ENCODE measurements at regions not wholly inside any gene's neighbourhood (a gene's known extent, or its start where the extent isn't known, plus 50 kb on each side); places are given as distances from the start of the nearest gene placed in this dataset.

- H3K4me1 ChIP-seq (ENCODE audit: control insufficient read depth in 2 of 2, insufficient read depth in 2 of 2, low read length in 2 of 2): no peaks in the 10 kb centered on the region
Measured at GRCh38 chr12:58086006-58086405, 144.6 kb downstream of the ATP23 start.

GRCh38 chr12:58086930-58087329 is 145.6 kb downstream of the ATP23 start:
- H3K9me3 ChIP-seq (ENCODE audit: control insufficient read depth in 2 of 2, insufficient read depth in 1 of 2, low read length in 1 of 2): no peaks in the 10 kb centered on the region
- WGBS: 95% methylated on average over 6 of the region's 6 CpGs
- no peaks in the 10 kb centered on the region for H3K4me1 ChIP-seq (ENCODE audit: control insufficient read depth in 2 of 2, insufficient read depth in 2 of 2, low read length in 2 of 2)
- no peaks in the 10 kb centered on the region for H3K27me3 ChIP-seq (ENCODE audit: control insufficient read depth in 2 of 2, insufficient read depth in 1 of 2, low read length in 1 of 2)
- no peak overlapping the region for H3K27ac ChIP-seq (ENCODE audit: low read depth in 1 of 2, low read length in 1 of 2)
- H3K36me3 ChIP-seq (ENCODE audit: control insufficient read depth in 2 of 2, insufficient read depth in 2 of 2, low read length in 1 of 2): no peaks in the 10 kb centered on the region
- no peak overlapping the region for H3K4me3 ChIP-seq (ENCODE audit: low read length in 2 of 2)
- DNase-seq (ENCODE audit: low read depth in 6 of 9, low spot score in 9 of 9): no peak

More at GRCh38 chr12:58086006-58086405, 144.6 kb downstream of the ATP23 start:
- Histone ChIP-seq H3K27ac (ENCODE audit: low read depth in 1 of 2, low read length in 1 of 2) (no peak overlapping the region), H3K36me3 (ENCODE audit: control insufficient read depth in 2 of 2, insufficient read depth in 2 of 2, low read length in 1 of 2) (no peaks in the 10 kb centered on the region), H3K9me3 (ENCODE audit: control insufficient read depth in 2 of 2, insufficient read depth in 1 of 2, low read length in 1 of 2) (no peaks in the 10 kb centered on the region), H3K4me3 (ENCODE audit: low read length in 2 of 2) (no peak overlapping the region), H3K27me3 (ENCODE audit: control insufficient read depth in 2 of 2, insufficient read depth in 1 of 2, low read length in 1 of 2) (no peaks in the 10 kb centered on the region)
- no peak for DNase-seq (ENCODE audit: low read depth in 6 of 9, low spot score in 9 of 9)
- WGBS: 95% methylated on average over 2 of the region's 2 CpGs

GRCh38 chr12:58087423-58088127 is 146.2 kb downstream of the ATP23 start:
- no peaks in the 10 kb centered on the region for H3K4me1 ChIP-seq (ENCODE audit: control insufficient read depth in 2 of 2, insufficient read depth in 2 of 2, low read length in 2 of 2)
- H3K4me3 ChIP-seq (ENCODE audit: low read length in 2 of 2): no peak overlapping the region
- no peak for DNase-seq (ENCODE audit: low read depth in 6 of 9, low spot score in 9 of 9)
- no peaks in the 10 kb centered on the region for H3K9me3 ChIP-seq (ENCODE audit: control insufficient read depth in 2 of 2, insufficient read depth in 1 of 2, low read length in 1 of 2)
- no peak overlapping the region for H3K27ac ChIP-seq (ENCODE audit: low read depth in 1 of 2, low read length in 1 of 2)
- 76% methylated on average over 11 of the region's 11 CpGs for WGBS
- no peaks in the 10 kb centered on the region for H3K27me3 ChIP-seq (ENCODE audit: control insufficient read depth in 2 of 2, insufficient read depth in 1 of 2, low read length in 1 of 2)
- no peaks in the 10 kb centered on the region for H3K36me3 ChIP-seq (ENCODE audit: control insufficient read depth in 2 of 2, insufficient read depth in 2 of 2, low read length in 1 of 2)

- Histone ChIP-seq H3K36me3 (ENCODE audit: control insufficient read depth in 2 of 2, insufficient read depth in 2 of 2, low read length in 1 of 2) (no peaks in the 10 kb centered on the region), H3K4me3 (ENCODE audit: low read length in 2 of 2) (no peak overlapping the region), H3K27me3 (ENCODE audit: control insufficient read depth in 2 of 2, insufficient read depth in 1 of 2, low read length in 1 of 2) (no peaks in the 10 kb centered on the region), H3K9me3 (ENCODE audit: control insufficient read depth in 2 of 2, insufficient read depth in 1 of 2, low read length in 1 of 2) (no peaks in the 10 kb centered on the region), H3K27ac (ENCODE audit: low read depth in 1 of 2, low read length in 1 of 2) (no peak overlapping the region), H3K4me1 (ENCODE audit: control insufficient read depth in 2 of 2, insufficient read depth in 2 of 2, low read length in 2 of 2) (no peaks in the 10 kb centered on the region)
- WGBS: 63% methylated on average over 3 of the region's 3 CpGs
- DNase-seq (ENCODE audit: low read depth in 6 of 9, low spot score in 9 of 9): no peak
Measured at GRCh38 chr12:58089588-58089987, 148.2 kb downstream of the ATP23 start.

- WGBS: 85% methylated on average over 5 of the region's 5 CpGs
- no peak for DNase-seq (ENCODE audit: low read depth in 6 of 9, low spot score in 9 of 9)
- no peak overlapping the region for H3K4me3 ChIP-seq (ENCODE audit: low read length in 2 of 2)
- no peaks in the 10 kb centered on the region for H3K36me3 ChIP-seq (ENCODE audit: control insufficient read depth in 2 of 2, insufficient read depth in 2 of 2, low read length in 1 of 2)
- no peaks in the 10 kb centered on the region for H3K27me3 ChIP-seq (ENCODE audit: control insufficient read depth in 2 of 2, insufficient read depth in 1 of 2, low read length in 1 of 2)
- H3K4me1 ChIP-seq (ENCODE audit: control insufficient read depth in 2 of 2, insufficient read depth in 2 of 2, low read length in 2 of 2): no peaks in the 10 kb centered on the region
- no peaks in the 10 kb centered on the region for H3K9me3 ChIP-seq (ENCODE audit: control insufficient read depth in 2 of 2, insufficient read depth in 1 of 2, low read length in 1 of 2)
- no peak overlapping the region for H3K27ac ChIP-seq (ENCODE audit: low read depth in 1 of 2, low read length in 1 of 2)
Measured at GRCh38 chr12:58090685-58091084, 149.3 kb downstream of the ATP23 start.

- Histone ChIP-seq H3K4me1 (ENCODE audit: control insufficient read depth in 2 of 2, insufficient read depth in 2 of 2, low read length in 2 of 2) (no peaks in the 10 kb centered on the region), H3K27ac (ENCODE audit: low read depth in 1 of 2, low read length in 1 of 2) (no peak overlapping the region), H3K4me3 (ENCODE audit: low read length in 2 of 2) (no peak overlapping the region), H3K27me3 (ENCODE audit: control insufficient read depth in 2 of 2, insufficient read depth in 1 of 2, low read length in 1 of 2) (no peaks in the 10 kb centered on the region), H3K9me3 (ENCODE audit: control insufficient read depth in 2 of 2, insufficient read depth in 1 of 2, low read length in 1 of 2) (no peaks in the 10 kb centered on the region), H3K36me3 (ENCODE audit: control insufficient read depth in 2 of 2, insufficient read depth in 2 of 2, low read length in 1 of 2) (no peaks in the 10 kb centered on the region)
- 91% methylated on average over 1 of the region's 1 CpG for WGBS
- DNase-seq (ENCODE audit: low read depth in 6 of 9, low spot score in 9 of 9): no peak
Measured at GRCh38 chr12:58095002-58095401, 153.6 kb downstream of the ATP23 start.

GRCh38 chr12:58097741-58098140 is 156.4 kb downstream of the ATP23 start:
- 95% methylated on average over 3 of the region's 3 CpGs for WGBS
- Histone ChIP-seq H3K4me1 (ENCODE audit: control insufficient read depth in 2 of 2, insufficient read depth in 2 of 2, low read length in 2 of 2) (no peaks in the 10 kb centered on the region), H3K4me3 (ENCODE audit: low read length in 2 of 2) (no peak overlapping the region), H3K27ac (ENCODE audit: low read depth in 1 of 2, low read length in 1 of 2) (no peak overlapping the region), H3K9me3 (ENCODE audit: control insufficient read depth in 2 of 2, insufficient read depth in 1 of 2, low read length in 1 of 2) (no peaks in the 10 kb centered on the region), H3K36me3 (ENCODE audit: control insufficient read depth in 2 of 2, insufficient read depth in 2 of 2, low read length in 1 of 2) (no peaks in the 10 kb centered on the region), H3K27me3 (ENCODE audit: control insufficient read depth in 2 of 2, insufficient read depth in 1 of 2, low read length in 1 of 2) (no peaks in the 10 kb centered on the region)
- no peak for DNase-seq (ENCODE audit: low read depth in 6 of 9, low spot score in 9 of 9)

- Histone ChIP-seq H3K9me3 (ENCODE audit: control insufficient read depth in 2 of 2, insufficient read depth in 1 of 2, low read length in 1 of 2) (no peaks in the 10 kb centered on the region), H3K27me3 (ENCODE audit: control insufficient read depth in 2 of 2, insufficient read depth in 1 of 2, low read length in 1 of 2) (no peaks in the 10 kb centered on the region), H3K4me3 (ENCODE audit: low read length in 2 of 2) (no peak overlapping the region), H3K27ac (ENCODE audit: low read depth in 1 of 2, low read length in 1 of 2) (no peak overlapping the region), H3K36me3 (ENCODE audit: control insufficient read depth in 2 of 2, insufficient read depth in 2 of 2, low read length in 1 of 2) (no peaks in the 10 kb centered on the region), H3K4me1 (ENCODE audit: control insufficient read depth in 2 of 2, insufficient read depth in 2 of 2, low read length in 2 of 2) (no peaks in the 10 kb centered on the region)
- whole genome bisulfite sequencing: 91% methylated on average over 4 of the region's 4 CpGs
- no peak for DNase-seq (ENCODE audit: low read depth in 6 of 9, low spot score in 9 of 9)
Measured at GRCh38 chr12:58099476-58099875, 158.1 kb downstream of the ATP23 start.

GRCh38 chr12:58104351-58104755 is 163.0 kb downstream of the ATP23 start:
- no peaks in the 10 kb centered on the region for H3K9me3 ChIP-seq (ENCODE audit: control insufficient read depth in 2 of 2, insufficient read depth in 1 of 2, low read length in 1 of 2)
- no peaks in the 10 kb centered on the region for H3K27me3 ChIP-seq (ENCODE audit: control insufficient read depth in 2 of 2, insufficient read depth in 1 of 2, low read length in 1 of 2)
- WGBS: 83% methylated on average over 4 of the region's 4 CpGs
- no peak overlapping the region for H3K27ac ChIP-seq (ENCODE audit: low read depth in 1 of 2, low read length in 1 of 2)
- DNase-seq (ENCODE audit: low read depth in 6 of 9, low spot score in 9 of 9): no peak
- H3K4me1 ChIP-seq (ENCODE audit: control insufficient read depth in 2 of 2, insufficient read depth in 2 of 2, low read length in 2 of 2): no peaks in the 10 kb centered on the region
- H3K36me3 ChIP-seq (ENCODE audit: control insufficient read depth in 2 of 2, insufficient read depth in 2 of 2, low read length in 1 of 2): no peaks in the 10 kb centered on the region
- no peak overlapping the region for H3K4me3 ChIP-seq (ENCODE audit: low read length in 2 of 2)

Measured in thymus (tissue), 11 donors.